AG09319 (cell line): ENCODE measurements at regions not wholly inside any gene's neighbourhood (a gene's known extent, or its start where the extent isn't known, plus 50 kb on each side); places are given as distances from the start of the nearest gene placed in this dataset.

Experiments
- DNase-seq: peaks from one replicate; pipeline ENCODE4 v3.0.0-alpha.2; 2010; ENCODE audit warnings: low read depth; ENCODE audit errors: extremely low read depth
- CTCF ChIP-seq: IDR thresholded peaks from 2 replicates; pipeline ENCODE4 v1.5.1; 2011; ENCODE audit warnings: low read depth, mild to moderate bottlenecking, inconsistent platforms, low read length, moderate library complexity

DNA sequence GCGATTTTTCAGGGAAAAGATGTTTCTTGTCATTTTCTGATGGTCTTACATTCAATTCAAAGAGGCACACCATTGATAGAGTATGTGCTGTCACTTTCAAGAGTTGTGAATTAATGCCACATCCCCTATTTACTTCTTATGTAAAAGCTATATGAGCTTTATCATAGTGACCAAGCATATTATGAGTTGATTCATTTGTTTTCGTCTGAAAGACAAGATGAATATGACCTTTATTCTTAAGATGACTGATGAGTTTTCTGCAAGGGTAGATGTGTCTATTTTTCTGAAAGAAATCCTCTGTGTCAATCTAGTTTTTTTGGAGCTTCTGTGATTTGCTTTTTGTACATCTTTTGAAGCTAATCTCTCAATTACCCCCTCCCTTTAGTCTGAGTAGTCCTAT is 676.3 kb upstream of the ARGLU1 start:
- TF ChIP-seq CTCF = no peak
- no peak for DNase-seq

- no peak for DNase-seq
- no peak for TF ChIP-seq CTCF
Measured at GRCh38 chr13:107242138-107242537, 674.2 kb upstream of the ARGLU1 start.

DNA sequence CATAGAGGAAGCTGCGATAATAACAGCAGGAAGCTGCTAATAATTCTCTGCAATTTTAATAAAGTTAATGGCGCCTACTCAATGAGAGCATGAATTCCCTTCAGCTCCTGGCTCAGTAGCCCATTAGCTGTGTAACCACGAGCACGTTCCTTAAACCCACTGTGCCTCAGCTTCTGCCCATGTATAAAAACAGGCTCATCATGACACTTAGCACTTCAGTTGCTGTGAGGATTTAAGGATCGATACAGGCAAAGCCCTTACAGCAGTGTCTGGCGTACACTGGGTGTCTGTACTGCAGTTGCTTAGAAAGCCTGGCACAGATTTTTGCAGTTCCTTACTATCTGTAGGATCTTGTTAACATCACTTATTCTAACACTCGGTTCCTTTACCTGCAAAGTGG is 673.4 kb upstream of the ARGLU1 start:
- DNase-seq = no peak
- TF ChIP-seq CTCF = no peak

- no peak for DNase-seq
- no peak for TF ChIP-seq CTCF
Measured at GRCh38 chr13:107239213-107239612, 671.3 kb upstream of the ARGLU1 start.

- DNase-seq = no peak
- TF ChIP-seq CTCF = no peak
Measured at GRCh38 chr13:107238262-107238981, 670.5 kb upstream of the ARGLU1 start.

DNA sequence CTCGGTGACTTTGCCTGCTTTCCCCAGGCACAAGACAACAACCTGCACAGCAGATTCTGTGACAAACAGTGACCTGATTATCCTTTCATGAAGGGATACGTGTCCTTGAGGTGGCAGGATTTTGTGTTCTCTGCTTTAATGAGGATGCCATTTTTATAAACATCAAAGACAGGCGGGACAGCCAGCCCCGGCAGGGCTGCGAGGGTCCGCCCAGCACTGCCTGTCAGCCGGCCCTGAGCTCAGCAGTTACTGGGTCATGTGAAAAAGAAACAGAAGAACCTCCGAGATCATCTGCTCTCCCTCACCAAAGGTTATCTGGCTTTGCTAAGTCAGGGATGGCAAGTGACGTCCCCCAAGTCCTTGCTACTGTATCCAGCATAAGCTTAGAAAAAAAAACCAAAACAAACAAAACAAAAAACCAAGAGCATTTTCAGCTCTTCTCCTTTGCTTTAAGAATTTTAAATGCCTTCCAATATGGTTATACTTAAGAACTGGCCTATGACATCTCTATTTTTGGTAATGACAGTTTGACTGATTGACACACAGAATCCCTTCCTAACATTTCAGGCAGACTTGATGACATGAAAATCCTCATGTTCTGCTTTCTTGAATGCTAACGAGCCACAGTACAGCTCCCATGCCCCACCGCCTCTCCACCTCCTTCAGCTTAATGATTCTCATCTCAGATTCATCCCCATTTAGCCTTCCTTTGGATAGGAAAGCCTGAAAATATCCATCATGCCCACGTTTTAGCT is 666.6 kb upstream of the ARGLU1 start:
- no peak for DNase-seq

More for the DNA sequence above, 666.6 kb upstream of the ARGLU1 start:
- no peak for TF ChIP-seq CTCF
